ENCODE measurements at regions not wholly inside any gene's neighbourhood (a gene's known extent, or its start where the extent isn't known, plus 50 kb on each side); places are given as distances from the start of the nearest gene placed in this dataset.

- TF ChIP-seq TAF1 (IDR thresholded peaks at IDR 0.05; ENCODE audit: borderline replicate concordance, insufficient read depth, low read length) (no peak), REST (IDR thresholded peaks at IDR 0.05; ENCODE audit: insufficient read depth in 1 of 2, low read depth in 2 of 2, low read length in 2 of 2) (no peak)
Measured at GRCh38 chr1:94683886-94684285, 136.3 kb upstream of the SLC44A3 start.
